ENCODE measurements at regions not wholly inside any gene's neighbourhood (a gene's known extent, or its start where the extent isn't known, plus 50 kb on each side); places are given as distances from the start of the nearest gene placed in this dataset.

- TF ChIP-seq E4F1 (IDR thresholded peaks at IDR 0.05; ENCODE audit: borderline replicate concordance, partially characterized antibody) (no peak), RUNX3 (IDR thresholded peaks at IDR 0.05; ENCODE audit: low read length) (no peak), SMAD1 (IDR thresholded peaks at IDR 0.05; ENCODE audit: low read depth, partially characterized antibody) (no peak), WRNIP1 (IDR thresholded peaks at IDR 0.05; ENCODE audit: borderline replicate concordance, low read depth, low read length) (no peak)
Measured at GRCh38 chr13:67298297-67298696, 68.2 kb upstream of the PCDH9 start (continued).

GRCh38 chr13:67296511-67296910 lies 66.4 kb upstream of the PCDH9 start:
- Histone ChIP-seq H3K9ac (ENCODE audit: control insufficient read depth, insufficient read depth, low read length) (no peak overlapping the region), H3K9me3 (replicated peaks; ENCODE audit: control insufficient read depth, insufficient read depth, low read length) (no peaks in the 10 kb centered on the region), H3K27me3 (replicated peaks in 1 of 2; ENCODE audit: control insufficient read depth in 2 of 2, insufficient read depth in 2 of 2, low read length in 1 of 2) (no peaks in the 10 kb centered on the region), H3K79me2 (ENCODE audit: control insufficient read depth, insufficient read depth, low read length) (no peaks in the 10 kb centered on the region), H3K4me3 (no peak overlapping the region), H3K4me1 (ENCODE audit: control insufficient read depth, insufficient read depth, low read length) (no peaks in the 10 kb centered on the region), H3K36me3 (ENCODE audit: control insufficient read depth in 2 of 2, insufficient read depth in 2 of 2, low read length in 1 of 2) (no peaks in the 10 kb centered on the region), H4K20me1 (ENCODE audit: control insufficient read depth, insufficient read depth) (no peaks in the 10 kb centered on the region), H2AFZ (ENCODE audit: control insufficient read depth, low read depth, low read length) (no peak overlapping the region), H3K4me2 (ENCODE audit: control insufficient read depth, insufficient read depth) (no peak overlapping the region), H3K27ac (ENCODE audit: control insufficient read depth, insufficient read depth) (no peak overlapping the region)
- ATAC-seq, result no peak
- no TSS peak for BruUV-seq (replicated peaks)
- CTCF ChIA-PET, result no interaction called here
- in situ Hi-C loops (cut with MboI) (no loop called here), intact Hi-C loops (cut with micrococcal nuclease; ENCODE audit: unreplicated experiment) (no loop called here)
- TF ChIP-seq SUPT20H (IDR thresholded peaks at IDR 0.05; ENCODE audit: borderline replicate concordance, control insufficient read depth, low read depth, low read length), result no peak
- POLR2A ChIA-PET, result no interaction called here
- FAIRE-seq, result no peak
- WGBS (ENCODE audit: insufficient coverage, insufficient replicate concordance, low lambda C conversion rate, missing lambda C conversion rate), result 53% methylated on average over 2 of the region's 2 CpGs
- RAD21 ChIA-PET (ENCODE audit: unreplicated experiment), result no interaction called here
- SMC1A ChIA-PET (ENCODE audit: uncharacterized antibody, unreplicated experiment), result no interaction called here
- DNase-seq (ENCODE audit: low read depth, low spot score), result no peak
